Epithelial cell of esophagus (primary cell): ENCODE measurements at regions not wholly inside any gene's neighbourhood (a gene's known extent, or its start where the extent isn't known, plus 50 kb on each side); places are given as distances from the start of the nearest gene placed in this dataset.

ENCODE experiments used
- DNase-seq: peaks from one replicate; pipeline ENCODE4 v3.0.0; 2010; ENCODE audit warnings: low read depth
- H3K4me3 ChIP-seq: 2 replicates; pipeline ENCODE4 v1.5.1; 2011; ENCODE audit warnings: mild to moderate bottlenecking, low read length, control low read depth
- CTCF ChIP-seq: IDR thresholded peaks from 2 replicates; pipeline ENCODE4 v1.5.1; 2011; ENCODE audit warnings: low read depth, mild to moderate bottlenecking, low read length, control low read depth, inconsistent platforms; ENCODE audit not compliant: insufficient read depth; ENCODE audit errors: missing control alignments

- DNase-seq, result no peak
- TF ChIP-seq CTCF, result no peak
- H3K4me3 ChIP-seq, result no peak overlapping the region
These were observed 159.7 kb upstream of the B3GALT2 start for GRCh38 chr1:193346085-193346484.

- TF ChIP-seq CTCF, result no peak
- DNase-seq, result no peak
- no peak overlapping the region for H3K4me3 ChIP-seq
These were observed 156.4 kb upstream of the B3GALT2 start for GRCh38 chr1:193342811-193343210.

DNA sequence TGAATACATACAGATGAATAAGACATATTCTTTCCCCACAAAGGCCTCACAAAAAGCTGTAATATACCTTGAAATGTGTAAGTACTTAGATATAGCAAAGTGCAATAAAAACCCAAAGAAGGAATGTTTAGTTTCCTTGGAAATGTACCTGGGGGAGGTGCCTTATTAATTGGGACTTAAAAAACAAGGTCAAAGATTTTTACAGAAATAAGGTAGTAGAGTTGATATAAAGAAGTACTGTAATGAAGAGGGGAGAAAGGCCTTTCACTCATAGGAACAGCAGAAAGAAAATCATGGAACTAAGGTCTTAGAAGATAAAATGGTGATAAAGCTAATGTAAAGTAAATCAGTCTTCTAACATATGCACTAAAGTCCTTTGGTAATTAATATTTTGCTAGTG is 153.9 kb upstream of the B3GALT2 start:
- no peak for TF ChIP-seq CTCF
- DNase-seq, result no peak

DNA sequence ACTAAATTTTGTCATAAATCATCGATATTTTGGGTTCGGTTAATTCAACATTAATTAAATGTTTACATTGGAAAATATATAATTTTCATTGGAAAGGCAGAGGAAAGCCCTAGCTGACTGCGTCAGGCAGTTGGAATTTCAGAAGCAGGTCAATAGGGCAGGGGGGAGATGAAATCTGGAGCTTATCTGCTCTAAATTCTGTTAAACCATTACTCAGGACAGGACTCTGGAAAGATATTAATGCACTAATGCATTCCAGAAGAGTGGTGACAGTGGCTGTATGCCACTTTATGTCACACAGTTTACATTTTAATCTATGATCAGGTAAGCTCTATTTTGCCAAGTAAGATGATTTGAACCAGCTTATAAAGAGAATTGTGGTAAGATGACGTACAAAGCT is 153.0 kb upstream of the B3GALT2 start:
- no peak for DNase-seq
- H3K4me3 ChIP-seq, result no peak overlapping the region
- no peak for TF ChIP-seq CTCF

More for the DNA sequence above, 153.9 kb upstream of the B3GALT2 start:
- no peak overlapping the region for H3K4me3 ChIP-seq

DNA sequence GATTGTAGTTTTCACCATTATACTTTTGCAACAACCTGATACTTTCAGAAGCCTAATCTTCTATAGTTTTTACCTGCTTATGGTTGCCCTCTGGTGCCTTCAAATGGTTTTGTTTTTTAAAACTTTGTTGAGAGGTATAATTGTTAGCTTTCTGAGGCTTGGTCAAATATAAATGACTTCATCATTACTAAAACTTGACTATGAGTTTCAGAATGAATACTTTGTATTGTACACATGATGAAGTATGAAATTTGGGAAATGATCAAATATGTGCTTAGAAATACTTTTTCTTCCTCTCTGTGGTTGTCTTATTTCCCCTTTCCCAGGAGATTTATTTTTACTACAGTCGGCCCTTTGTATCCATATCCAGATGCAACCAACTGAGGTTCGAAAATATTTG is 151.8 kb upstream of the B3GALT2 start:
- TF ChIP-seq CTCF, result peak; percentile 28
- DNase-seq, result peak; percentile 36
- H3K4me3 ChIP-seq, result no peak overlapping the region

GRCh38 chr1:193335806-193336428 is 149.5 kb upstream of the B3GALT2 start:
- no peak for TF ChIP-seq CTCF

DNA sequence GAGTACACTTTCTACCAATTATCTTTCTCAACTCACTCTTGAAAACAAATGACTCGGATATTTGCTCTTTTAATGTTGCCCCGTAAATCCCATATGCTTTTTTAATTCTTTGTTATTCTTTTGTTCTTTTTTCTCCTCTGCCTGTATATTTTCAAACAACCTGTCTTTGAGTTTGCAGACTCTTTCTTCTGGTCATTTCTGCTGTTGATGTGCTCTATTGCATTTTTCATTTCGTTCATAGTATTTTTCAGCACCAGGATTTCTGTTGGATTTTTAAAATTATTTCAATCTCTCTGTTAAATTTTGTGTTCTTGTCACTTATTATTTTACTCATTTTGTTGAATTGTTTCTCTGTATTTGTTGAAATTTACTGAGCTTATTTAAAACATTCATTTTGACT is 146.8 kb upstream of the B3GALT2 start:
- no peak for TF ChIP-seq CTCF

More at GRCh38 chr1:193335806-193336428, 149.5 kb upstream of the B3GALT2 start:
- H3K4me3 ChIP-seq, result no peak overlapping the region
- no peak for DNase-seq

More for the DNA sequence above, 146.8 kb upstream of the B3GALT2 start:
- no peak for DNase-seq
- H3K4me3 ChIP-seq, result no peak overlapping the region
